ENCODE measurements at regions not wholly inside any gene's neighbourhood (a gene's known extent, or its start where the extent isn't known, plus 50 kb on each side); places are given as distances from the start of the nearest gene placed in this dataset.

GRCh38 chr2:49298230-49298629, 143.9 kb upstream of the FSHR start:
- Histone ChIP-seq H3K9me3 (no peaks in the 10 kb centered on the region), H3K36me3 (no peaks in the 10 kb centered on the region), H3K4me3 (no peak overlapping the region), H3K27me3 (no peaks in the 10 kb centered on the region), H3K27ac (no peak overlapping the region), H3K4me1 (no peaks in the 10 kb centered on the region)
- TF ChIP-seq CTCF (IDR thresholded peaks at IDR 0.05) (no peak), POLR2AphosphoS5 (IDR thresholded peaks at IDR 0.05) (no peak), EP300 (IDR thresholded peaks at IDR 0.05) (no peak), POLR2A (IDR thresholded peaks at IDR 0.05) (no peak)
- DNase-seq: no peak
- WGBS, 5 donors: 86 to 91% (median 89%) methylated on average over 7 of the region's 7 CpGs
- intact Hi-C loops (cut with DNase I; ENCODE audit: low total_unique reads): no loop called here

GRCh38 chr2:49296107-49296867, 142.0 kb upstream of the FSHR start:
- Histone ChIP-seq H3K4me3 (no peak overlapping the region), H3K27ac (no peak overlapping the region), H3K27me3 (no peaks in the 10 kb centered on the region), H3K9me3 (no peaks in the 10 kb centered on the region), H3K4me1 (no peaks in the 10 kb centered on the region), H3K36me3 (no peaks in the 10 kb centered on the region)
- TF ChIP-seq POLR2AphosphoS5 (IDR thresholded peaks at IDR 0.05): no peak
- no peak for TF ChIP-seq CTCF (IDR thresholded peaks at IDR 0.05)
- no peak for TF ChIP-seq POLR2A (IDR thresholded peaks at IDR 0.05)
- TF ChIP-seq EP300 (IDR thresholded peaks at IDR 0.05): no peak
- DNase-seq: no peak
- intact Hi-C loops (cut with DNase I; ENCODE audit: low total_unique reads): no loop called here
- 54 to 67% (median 59%) methylated on average over 6 of the region's 6 CpGs for WGBS, 5 donors

DNA sequence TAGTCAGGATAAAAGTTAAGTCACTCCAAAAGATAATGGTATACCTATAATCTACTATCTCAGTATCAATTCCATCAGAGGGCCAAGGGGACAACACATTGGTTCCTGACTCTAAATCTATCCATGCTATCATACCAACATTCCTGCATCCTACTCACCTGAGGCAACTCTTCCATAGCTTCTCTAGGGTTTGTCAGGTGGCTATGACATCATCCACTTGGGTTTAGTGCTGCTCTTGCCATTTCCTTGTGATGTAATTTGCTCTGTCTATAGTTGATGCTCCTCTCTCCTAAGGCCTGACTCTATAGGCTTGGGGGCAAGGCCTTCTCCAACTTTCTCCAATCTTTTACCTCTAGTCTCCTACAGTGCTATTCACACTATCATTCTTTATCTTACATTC, 139.9 kb upstream of the FSHR start:
- Histone ChIP-seq H3K27me3 (no peaks in the 10 kb centered on the region), H3K9me3 (no peaks in the 10 kb centered on the region), H3K36me3 (no peaks in the 10 kb centered on the region), H3K27ac (no peak overlapping the region), H3K4me1 (no peaks in the 10 kb centered on the region), H3K4me3 (no peak overlapping the region)
- TF ChIP-seq CTCF (IDR thresholded peaks at IDR 0.05): no peak
- no peak for TF ChIP-seq POLR2AphosphoS5 (IDR thresholded peaks at IDR 0.05)
- TF ChIP-seq POLR2A (IDR thresholded peaks at IDR 0.05): no peak
- TF ChIP-seq EP300 (IDR thresholded peaks at IDR 0.05): no peak
- intact Hi-C loops (cut with DNase I; ENCODE audit: low total_unique reads): no loop called here
- no peak for DNase-seq

- intact Hi-C loops (cut with DNase I; ENCODE audit: low total_unique reads): no loop called here
- H3K4me1 ChIP-seq: peaks cover 0 to 3% (median 0%) of the 10 kb centered on the region in 4 donors
- no peak overlapping the region for H3K27ac ChIP-seq
- no peaks in the 10 kb centered on the region for H3K27me3 ChIP-seq
- TF ChIP-seq EP300 (IDR thresholded peaks at IDR 0.05) (no peak), CTCF (IDR thresholded peaks at IDR 0.05) (no peak), POLR2AphosphoS5 (IDR thresholded peaks at IDR 0.05) (no peak), POLR2A (IDR thresholded peaks at IDR 0.05) (no peak)
- no peak for DNase-seq
- WGBS, 5 donors: 52 to 74% (median 57%) methylated on average over 3 of the region's 3 CpGs
- H3K9me3 ChIP-seq: no peaks in the 10 kb centered on the region
- H3K36me3 ChIP-seq: no peaks in the 10 kb centered on the region
- H3K4me3 ChIP-seq: no peak overlapping the region
Observed at GRCh38 chr2:49291619-49292018, 137.3 kb upstream of the FSHR start.

Measured in stomach (tissue), 8 donors.